Astrocyte of the cerebellum (primary cell): ENCODE measurements at regions not wholly inside any gene's neighbourhood (a gene's known extent, or its start where the extent isn't known, plus 50 kb on each side); places are given as distances from the start of the nearest gene placed in this dataset.

ENCODE experiments used
- DNase-seq: peaks from one replicate; pipeline ENCODE4 v3.0.0-alpha.2; 2011; ENCODE audit warnings: low read depth
- H3K4me3 ChIP-seq: 2 replicates; pipeline ENCODE4 v1.5.1; 2011; ENCODE audit warnings: mild to moderate bottlenecking, low read depth, low read length, moderate library complexity
- in situ Hi-C: cut with HindIII; loops from 2 replicates; pipeline ENCODE4 v1.10.0; 2017; ENCODE audit warnings: low sequenced_read_pairs
- TF ChIP-seq, protein P1 (sequence below): IDR thresholded peaks from 2 replicates; pipeline ENCODE4 v1.5.1; 2012; ENCODE audit warnings: low read length, low read depth, moderate library complexity, mild to moderate bottlenecking; ENCODE audit errors: missing control alignments

DNA sequence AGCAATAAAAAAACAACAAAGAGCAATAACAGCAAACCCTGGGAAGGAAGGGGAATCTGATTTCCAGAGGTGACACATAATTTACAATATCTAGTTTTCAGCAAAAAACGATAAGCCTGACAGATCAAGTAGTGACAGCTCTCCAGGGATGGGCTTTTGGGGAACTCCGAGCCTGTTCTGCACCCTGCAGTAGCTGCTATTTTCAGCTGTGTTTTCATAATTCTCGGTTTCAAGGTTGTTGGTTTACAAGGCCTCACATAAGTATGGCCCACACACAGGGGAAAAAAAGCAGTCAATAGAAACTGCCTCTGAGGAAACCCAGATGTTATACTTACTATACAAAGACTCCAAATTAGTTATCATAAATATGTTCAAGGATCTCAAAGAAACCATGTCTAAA, 67.7 kb upstream of the CTLA4 start:
- in situ Hi-C loops, result loop anchor here (25.0 kb wide), 1 partner anchor 313 kb away; no protein-coding TSS in a partner anchor
- no peak for DNase-seq

DNA sequence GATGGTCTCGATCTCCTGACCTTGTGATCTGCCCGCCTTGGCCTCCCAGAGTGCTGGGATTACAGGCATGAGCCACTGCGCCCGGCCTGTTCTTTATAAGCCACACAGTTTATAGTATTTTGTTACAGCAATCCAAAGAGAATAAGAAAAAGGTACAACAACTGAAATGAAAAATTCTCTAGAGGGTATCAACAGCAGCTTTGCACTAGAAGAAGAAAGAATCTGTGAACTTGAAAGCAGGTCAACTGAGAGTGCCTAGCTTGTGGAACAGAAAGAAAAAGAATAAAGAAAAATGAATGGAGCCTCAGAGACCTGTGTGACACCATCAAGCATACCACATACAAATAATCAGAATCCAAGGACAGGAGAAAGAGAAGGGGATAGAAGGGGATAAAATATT, 66.8 kb upstream of the CTLA4 start:
- in situ Hi-C loops, result loop anchor here (25.0 kb wide), 1 partner anchor 313 kb away; no protein-coding TSS in a partner anchor
- TF ChIP-seq, protein P1, sequence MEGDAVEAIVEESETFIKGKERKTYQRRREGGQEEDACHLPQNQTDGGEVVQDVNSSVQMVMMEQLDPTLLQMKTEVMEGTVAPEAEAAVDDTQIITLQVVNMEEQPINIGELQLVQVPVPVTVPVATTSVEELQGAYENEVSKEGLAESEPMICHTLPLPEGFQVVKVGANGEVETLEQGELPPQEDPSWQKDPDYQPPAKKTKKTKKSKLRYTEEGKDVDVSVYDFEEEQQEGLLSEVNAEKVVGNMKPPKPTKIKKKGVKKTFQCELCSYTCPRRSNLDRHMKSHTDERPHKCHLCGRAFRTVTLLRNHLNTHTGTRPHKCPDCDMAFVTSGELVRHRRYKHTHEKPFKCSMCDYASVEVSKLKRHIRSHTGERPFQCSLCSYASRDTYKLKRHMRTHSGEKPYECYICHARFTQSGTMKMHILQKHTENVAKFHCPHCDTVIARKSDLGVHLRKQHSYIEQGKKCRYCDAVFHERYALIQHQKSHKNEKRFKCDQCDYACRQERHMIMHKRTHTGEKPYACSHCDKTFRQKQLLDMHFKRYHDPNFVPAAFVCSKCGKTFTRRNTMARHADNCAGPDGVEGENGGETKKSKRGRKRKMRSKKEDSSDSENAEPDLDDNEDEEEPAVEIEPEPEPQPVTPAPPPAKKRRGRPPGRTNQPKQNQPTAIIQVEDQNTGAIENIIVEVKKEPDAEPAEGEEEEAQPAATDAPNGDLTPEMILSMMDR, result no peak
- H3K4me3 ChIP-seq, result no peak overlapping the region
- DNase-seq, result no peak

More for the DNA sequence above, 67.7 kb upstream of the CTLA4 start:
- H3K4me3 ChIP-seq, result no peak overlapping the region
- TF ChIP-seq, protein P1, result no peak

DNA sequence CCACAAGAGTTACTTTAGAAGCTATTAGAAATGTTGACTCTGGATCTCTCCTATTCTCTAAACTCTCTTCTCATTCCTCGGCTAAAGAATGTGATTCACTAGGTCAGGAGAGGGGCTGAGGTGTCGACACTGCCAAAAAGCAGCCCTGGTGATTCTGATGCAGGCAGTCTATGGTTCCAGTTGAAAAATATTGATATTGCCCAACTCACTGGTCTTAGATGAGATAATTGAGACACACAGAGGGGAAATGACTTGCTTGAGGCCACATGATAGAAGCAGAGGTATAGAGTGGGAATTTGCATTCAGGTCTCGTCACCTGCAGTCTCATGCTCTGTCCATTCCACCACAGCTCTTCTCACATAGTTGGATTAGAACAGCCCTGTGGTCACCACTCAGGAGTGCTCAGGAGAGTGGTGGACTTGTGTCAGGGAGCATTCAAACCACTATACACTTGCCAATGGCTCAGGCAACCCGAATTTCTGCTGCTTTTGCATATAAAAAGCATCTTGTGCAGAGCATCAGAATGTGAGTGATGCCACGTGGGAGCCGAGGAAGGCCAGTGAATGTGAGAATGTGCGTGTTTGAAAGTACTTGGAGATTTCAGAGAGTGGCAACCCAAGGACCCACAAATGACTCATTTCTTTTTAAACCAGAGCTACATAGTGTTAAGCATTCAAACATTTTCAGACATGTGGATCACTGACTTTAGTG, 65.1 kb upstream of the CTLA4 start:
- no peak overlapping the region for H3K4me3 ChIP-seq
- TF ChIP-seq, protein P1, result no peak
- peak; percentile 89 for DNase-seq
- in situ Hi-C loops, result loop anchor here (25.0 kb wide), 1 partner anchor 315 kb away; no protein-coding TSS in a partner anchor

DNA sequence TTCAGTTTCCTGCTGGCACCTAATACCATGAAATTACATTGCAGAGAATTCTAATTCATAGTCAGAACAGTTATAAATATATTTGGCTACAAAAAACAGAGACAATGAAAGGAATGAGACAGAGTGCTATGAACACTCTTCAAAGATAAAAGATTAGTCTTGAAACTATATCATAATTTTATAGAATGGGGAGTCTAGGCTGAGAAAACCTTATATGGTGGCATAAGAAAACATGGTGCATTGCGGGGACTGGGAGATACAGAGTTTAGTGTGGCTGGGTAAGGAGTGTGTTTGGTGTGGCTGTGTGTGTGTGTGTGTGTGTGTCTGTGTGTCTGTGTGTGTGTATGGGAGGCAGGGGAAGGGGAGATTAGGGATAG, 64.5 kb upstream of the CTLA4 start:
- DNase-seq, result no peak
- no peak overlapping the region for H3K4me3 ChIP-seq
- in situ Hi-C loops, result loop anchor here (25.0 kb wide), 1 partner anchor 316 kb away; no protein-coding TSS in a partner anchor
- TF ChIP-seq, protein P1, result no peak

DNA sequence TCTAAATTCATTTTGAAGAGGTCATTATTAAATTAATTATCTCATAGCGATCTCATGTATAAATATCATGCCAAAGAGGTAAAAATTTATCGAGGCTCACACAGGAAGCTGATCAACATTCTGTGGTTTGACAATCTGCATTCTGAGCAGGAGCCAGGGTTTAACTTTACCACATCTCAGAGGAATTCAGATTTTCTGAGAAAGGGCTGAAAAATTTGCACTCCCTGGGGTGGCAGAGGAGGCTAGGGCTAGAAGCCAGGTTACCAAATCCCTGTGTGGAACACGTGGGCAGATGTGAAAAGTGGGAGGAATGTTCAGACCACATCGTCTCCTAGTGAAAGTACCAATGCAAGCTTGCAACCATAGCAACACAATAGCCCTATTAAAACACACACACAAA, 63.5 kb upstream of the CTLA4 start:
- peak; percentile 99 for DNase-seq
- in situ Hi-C loops, result loop anchor here (25.0 kb wide), 1 partner anchor 317 kb away; no protein-coding TSS in a partner anchor
- TF ChIP-seq, protein P1, result no peak
- no peak overlapping the region for H3K4me3 ChIP-seq

DNA sequence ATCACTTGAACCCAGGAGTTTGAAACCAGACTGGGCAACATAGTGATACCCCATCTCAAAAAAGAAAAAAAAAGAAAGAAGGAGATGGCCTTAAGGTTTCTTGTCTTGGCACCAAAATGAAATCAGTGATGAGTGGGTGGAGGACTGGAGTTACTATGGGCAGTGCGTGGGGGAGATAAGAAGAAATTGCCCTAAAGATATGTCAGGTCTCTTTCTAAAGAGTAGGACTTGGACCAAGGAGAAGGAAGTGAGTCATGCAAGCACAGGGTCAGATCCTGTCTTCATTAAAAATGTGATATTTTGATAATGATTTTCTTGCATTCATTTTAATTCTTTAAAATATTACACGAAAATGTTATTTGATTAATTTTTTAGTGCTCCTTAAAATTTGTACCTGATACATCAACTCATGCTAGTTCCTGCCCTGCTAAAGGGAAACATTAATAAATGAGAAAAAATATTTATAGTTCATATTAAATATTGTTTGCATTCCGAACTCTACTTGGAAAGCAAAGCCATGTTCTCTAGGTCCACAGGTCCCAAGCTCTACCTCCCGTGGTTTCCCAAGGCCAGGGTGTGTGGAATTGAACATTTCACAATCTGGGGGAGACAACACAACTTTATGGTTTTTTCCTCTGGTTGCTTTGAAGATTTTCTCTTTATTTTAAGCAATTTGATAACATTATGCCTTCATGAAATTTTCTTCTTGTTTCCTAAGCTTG, 62.6 kb upstream of the CTLA4 start:
- in situ Hi-C loops, result loop anchor here (25.0 kb wide), 1 partner anchor 318 kb away; no protein-coding TSS in a partner anchor
- no peak overlapping the region for H3K4me3 ChIP-seq
- TF ChIP-seq, protein P1, result no peak
- no peak for DNase-seq
